ENCODE measurements at regions not wholly inside any gene's neighbourhood (a gene's known extent, or its start where the extent isn't known, plus 50 kb on each side); places are given as distances from the start of the nearest gene placed in this dataset.

- POLR2A ChIA-PET: no interaction called here
- H3K4me3 Mint-ChIP-seq: no peak overlapping the region
- DNase-seq: no peak
- H3K27me3 Mint-ChIP-seq: no peaks in the 10 kb centered on the region
- no peaks in the 10 kb centered on the region for H3K9me3 Mint-ChIP-seq
- H3K4me1 Mint-ChIP-seq: no peaks in the 10 kb centered on the region
- H3K27ac Mint-ChIP-seq: no peak overlapping the region
- no peaks in the 10 kb centered on the region for H3K36me3 Mint-ChIP-seq (ENCODE audit: low read depth)
- CTCF ChIA-PET: no interaction called here
These were observed 608.4 kb upstream of the HTR2C start for GRCh38 chrX:113975441-113975840.

GRCh38 chrX:113974881-113975280 is 609.0 kb upstream of the HTR2C start:
- ChIA-PET CTCF (no interaction called here), POLR2A (no interaction called here)
- H3K27ac Mint-ChIP-seq: no peak overlapping the region
- no peak for DNase-seq
- H3K27me3 Mint-ChIP-seq: no peaks in the 10 kb centered on the region
- no peaks in the 10 kb centered on the region for H3K36me3 Mint-ChIP-seq (ENCODE audit: low read depth)
- no peak overlapping the region for H3K4me3 Mint-ChIP-seq
- H3K4me1 Mint-ChIP-seq: no peaks in the 10 kb centered on the region
- peaks cover 2% of the 10 kb centered on the region for H3K9me3 Mint-ChIP-seq

GRCh38 chrX:113973706-113974105 is 610.2 kb upstream of the HTR2C start:
- no peaks in the 10 kb centered on the region for H3K27me3 Mint-ChIP-seq
- no peak overlapping the region for H3K4me3 Mint-ChIP-seq
- POLR2A ChIA-PET: no interaction called here
- no peaks in the 10 kb centered on the region for H3K36me3 Mint-ChIP-seq (ENCODE audit: low read depth)
- no peak for DNase-seq
- peaks cover 2% of the 10 kb centered on the region for H3K9me3 Mint-ChIP-seq
- CTCF ChIA-PET: no interaction called here
- H3K27ac Mint-ChIP-seq: no peak overlapping the region
- H3K4me1 Mint-ChIP-seq: no peaks in the 10 kb centered on the region

- no peak overlapping the region for H3K4me3 Mint-ChIP-seq
- CTCF ChIA-PET: no interaction called here
- H3K27me3 Mint-ChIP-seq: no peaks in the 10 kb centered on the region
- no peak for DNase-seq
- H3K9me3 Mint-ChIP-seq: peaks cover 2% of the 10 kb centered on the region
- no peak overlapping the region for H3K27ac Mint-ChIP-seq
- POLR2A ChIA-PET: no interaction called here
- no peaks in the 10 kb centered on the region for H3K36me3 Mint-ChIP-seq (ENCODE audit: low read depth)
- no peaks in the 10 kb centered on the region for H3K4me1 Mint-ChIP-seq
These were observed 617.1 kb upstream of the HTR2C start for GRCh38 chrX:113966791-113967190.

GRCh38 chrX:113962343-113962742 is 621.5 kb upstream of the HTR2C start:
- DNase-seq: no peak
- ChIA-PET CTCF (no interaction called here), POLR2A (no interaction called here)
- no peaks in the 10 kb centered on the region for H3K27me3 Mint-ChIP-seq
- H3K4me3 Mint-ChIP-seq: no peak overlapping the region
- no peaks in the 10 kb centered on the region for H3K9me3 Mint-ChIP-seq
- H3K27ac Mint-ChIP-seq: no peak overlapping the region
- no peaks in the 10 kb centered on the region for H3K36me3 Mint-ChIP-seq (ENCODE audit: low read depth)
- no peaks in the 10 kb centered on the region for H3K4me1 Mint-ChIP-seq

- no peaks in the 10 kb centered on the region for H3K9me3 Mint-ChIP-seq
These were observed 623.8 kb upstream of the HTR2C start for GRCh38 chrX:113959912-113960626.

GRCh38 chrX:113956936-113957335 is 627.0 kb upstream of the HTR2C start:
- CTCF ChIA-PET: no interaction called here
- H3K27ac Mint-ChIP-seq: no peak overlapping the region
- DNase-seq: no peak
- H3K4me1 Mint-ChIP-seq: no peaks in the 10 kb centered on the region
- no peak overlapping the region for H3K4me3 Mint-ChIP-seq
- no peaks in the 10 kb centered on the region for H3K36me3 Mint-ChIP-seq (ENCODE audit: low read depth)
- H3K9me3 Mint-ChIP-seq: no peaks in the 10 kb centered on the region
- POLR2A ChIA-PET: no interaction called here
- H3K27me3 Mint-ChIP-seq: no peaks in the 10 kb centered on the region

More at GRCh38 chrX:113959912-113960626, 623.8 kb upstream of the HTR2C start:
- no peak for DNase-seq
- Mint-ChIP-seq H3K27ac (no peak overlapping the region), H3K27me3 (no peaks in the 10 kb centered on the region), H3K4me3 (no peak overlapping the region), H3K4me1 (no peaks in the 10 kb centered on the region), H3K36me3 (ENCODE audit: low read depth) (no peaks in the 10 kb centered on the region)
- POLR2A ChIA-PET: no interaction called here
- CTCF ChIA-PET: no interaction called here

- H3K4me3 Mint-ChIP-seq: no peak overlapping the region
- ChIA-PET CTCF (no interaction called here), POLR2A (no interaction called here)
- no peaks in the 10 kb centered on the region for H3K27me3 Mint-ChIP-seq
- H3K36me3 Mint-ChIP-seq (ENCODE audit: low read depth): no peaks in the 10 kb centered on the region
- H3K4me1 Mint-ChIP-seq: no peaks in the 10 kb centered on the region
- H3K9me3 Mint-ChIP-seq: no peaks in the 10 kb centered on the region
- H3K27ac Mint-ChIP-seq: no peak overlapping the region
- no peak for DNase-seq
These were observed 629.6 kb upstream of the HTR2C start for GRCh38 chrX:113954297-113954696.

GRCh38 chrX:113950081-113950678 is 633.7 kb upstream of the HTR2C start:
- ChIA-PET POLR2A (no interaction called here), CTCF (no interaction called here)
- Mint-ChIP-seq H3K4me1 (no peaks in the 10 kb centered on the region), H3K27ac (no peak overlapping the region), H3K9me3 (no peaks in the 10 kb centered on the region), H3K4me3 (no peak overlapping the region), H3K27me3 (no peaks in the 10 kb centered on the region), H3K36me3 (ENCODE audit: low read depth) (no peaks in the 10 kb centered on the region)
- DNase-seq: no peak

GRCh38 chrX:113947548-113947947 is 636.3 kb upstream of the HTR2C start:
- H3K4me3 Mint-ChIP-seq: no peak overlapping the region
- H3K9me3 Mint-ChIP-seq: no peaks in the 10 kb centered on the region
- CTCF ChIA-PET: interaction anchor here (0.6 kb wide), 1 partner anchor 1340 kb away, joined by 3 read pairs; no protein-coding TSS in a partner anchor
- no peaks in the 10 kb centered on the region for H3K27me3 Mint-ChIP-seq
- POLR2A ChIA-PET: no interaction called here
- H3K27ac Mint-ChIP-seq: no peak overlapping the region
- H3K4me1 Mint-ChIP-seq: no peaks in the 10 kb centered on the region
- H3K36me3 Mint-ChIP-seq (ENCODE audit: low read depth): no peaks in the 10 kb centered on the region
- DNase-seq: no peak

- Mint-ChIP-seq H3K27me3 (no peaks in the 10 kb centered on the region), H3K27ac (peak overlapping the region; percentile 2), H3K4me1 (no peaks in the 10 kb centered on the region), H3K4me3 (no peak overlapping the region), H3K9me3 (peaks cover 2% of the 10 kb centered on the region), H3K36me3 (ENCODE audit: low read depth) (no peaks in the 10 kb centered on the region)
- DNase-seq: no peak
- ChIA-PET CTCF (no interaction called here), POLR2A (no interaction called here)
These were observed 648.4 kb upstream of the HTR2C start for GRCh38 chrX:113935518-113935917.

GRCh38 chrX:113933931-113934330 is 650.0 kb upstream of the HTR2C start:
- no peak for DNase-seq
- Mint-ChIP-seq H3K27ac (no peak overlapping the region), H3K36me3 (ENCODE audit: low read depth) (no peaks in the 10 kb centered on the region), H3K9me3 (no peaks in the 10 kb centered on the region), H3K4me1 (no peaks in the 10 kb centered on the region), H3K27me3 (no peaks in the 10 kb centered on the region), H3K4me3 (no peak overlapping the region)
- CTCF ChIA-PET: no interaction called here
- POLR2A ChIA-PET: no interaction called here

GRCh38 chrX:113929004-113929403 is 654.9 kb upstream of the HTR2C start:
- Mint-ChIP-seq H3K36me3 (ENCODE audit: low read depth) (no peaks in the 10 kb centered on the region), H3K9me3 (no peaks in the 10 kb centered on the region), H3K4me1 (no peaks in the 10 kb centered on the region), H3K4me3 (no peak overlapping the region), H3K27me3 (no peaks in the 10 kb centered on the region), H3K27ac (no peak overlapping the region)
- DNase-seq: no peak
- POLR2A ChIA-PET: no interaction called here
- CTCF ChIA-PET: no interaction called here

- no peaks in the 10 kb centered on the region for H3K4me1 Mint-ChIP-seq
- POLR2A ChIA-PET: no interaction called here
These were observed 663.2 kb upstream of the HTR2C start for GRCh38 chrX:113920661-113921060.

More at GRCh38 chrX:113920661-113921060, 663.2 kb upstream of the HTR2C start:
- no peak for DNase-seq
- CTCF ChIA-PET: interaction anchor here (0.6 kb wide), 1 partner anchor 31 kb away, joined by 3 read pairs; no protein-coding TSS in a partner anchor
- H3K27me3 Mint-ChIP-seq: no peaks in the 10 kb centered on the region
- no peaks in the 10 kb centered on the region for H3K36me3 Mint-ChIP-seq (ENCODE audit: low read depth)
- no peak overlapping the region for H3K27ac Mint-ChIP-seq
- H3K9me3 Mint-ChIP-seq: no peaks in the 10 kb centered on the region
- H3K4me3 Mint-ChIP-seq: no peak overlapping the region
